GM13976 (cell line): ENCODE measurements at regions not wholly inside any gene's neighbourhood (a gene's known extent, or its start where the extent isn't known, plus 50 kb on each side); places are given as distances from the start of the nearest gene placed in this dataset.

Source experiments
- DNase-seq: peaks from one replicate; pipeline ENCODE4 v3.0.0; 2012; ENCODE audit warnings: low spot score
- in situ Hi-C: fragments of 300-500 bp; cut with MboI; formaldehyde crosslinking; loops from one replicate; pipeline ENCODE4 v1.12.0; 2022; ENCODE audit warnings: low sequenced_read_pairs, mixed read lengths, inconsistent platforms; ENCODE audit not compliant: unreplicated experiment
- TF ChIP-seq, protein P1 (sequence below): IDR thresholded peaks from 2 replicates; pipeline ENCODE4 v1.5.1; 2012; ENCODE audit warnings: borderline replicate concordance, mild to moderate bottlenecking; ENCODE audit not compliant: insufficient read depth; ENCODE audit errors: extremely low read depth, missing control alignments, control extremely low read depth

DNA sequence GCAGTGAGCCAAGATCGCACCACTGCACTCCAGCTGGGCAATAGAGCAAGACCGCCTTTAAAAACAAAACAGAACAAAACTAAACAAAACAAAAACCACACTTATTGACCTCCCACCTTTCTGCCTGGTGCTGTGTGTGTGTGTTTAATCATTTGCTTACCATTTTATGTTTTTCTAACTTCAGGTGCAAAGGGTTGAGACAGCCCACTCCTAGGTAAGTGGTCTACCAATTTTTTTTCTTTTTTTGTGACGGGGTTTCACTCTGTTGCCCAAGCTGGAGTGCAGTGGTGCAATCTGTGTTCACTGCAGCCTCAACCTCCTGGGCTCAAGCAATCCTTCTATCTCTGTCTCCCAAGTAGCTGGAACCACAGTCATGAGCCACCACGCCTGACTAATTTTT, 65.8 kb downstream of the SALL1 start:
- in situ Hi-C loops: no loop called here
- no peak for DNase-seq
- TF ChIP-seq, protein P1, sequence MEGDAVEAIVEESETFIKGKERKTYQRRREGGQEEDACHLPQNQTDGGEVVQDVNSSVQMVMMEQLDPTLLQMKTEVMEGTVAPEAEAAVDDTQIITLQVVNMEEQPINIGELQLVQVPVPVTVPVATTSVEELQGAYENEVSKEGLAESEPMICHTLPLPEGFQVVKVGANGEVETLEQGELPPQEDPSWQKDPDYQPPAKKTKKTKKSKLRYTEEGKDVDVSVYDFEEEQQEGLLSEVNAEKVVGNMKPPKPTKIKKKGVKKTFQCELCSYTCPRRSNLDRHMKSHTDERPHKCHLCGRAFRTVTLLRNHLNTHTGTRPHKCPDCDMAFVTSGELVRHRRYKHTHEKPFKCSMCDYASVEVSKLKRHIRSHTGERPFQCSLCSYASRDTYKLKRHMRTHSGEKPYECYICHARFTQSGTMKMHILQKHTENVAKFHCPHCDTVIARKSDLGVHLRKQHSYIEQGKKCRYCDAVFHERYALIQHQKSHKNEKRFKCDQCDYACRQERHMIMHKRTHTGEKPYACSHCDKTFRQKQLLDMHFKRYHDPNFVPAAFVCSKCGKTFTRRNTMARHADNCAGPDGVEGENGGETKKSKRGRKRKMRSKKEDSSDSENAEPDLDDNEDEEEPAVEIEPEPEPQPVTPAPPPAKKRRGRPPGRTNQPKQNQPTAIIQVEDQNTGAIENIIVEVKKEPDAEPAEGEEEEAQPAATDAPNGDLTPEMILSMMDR: no peak

DNA sequence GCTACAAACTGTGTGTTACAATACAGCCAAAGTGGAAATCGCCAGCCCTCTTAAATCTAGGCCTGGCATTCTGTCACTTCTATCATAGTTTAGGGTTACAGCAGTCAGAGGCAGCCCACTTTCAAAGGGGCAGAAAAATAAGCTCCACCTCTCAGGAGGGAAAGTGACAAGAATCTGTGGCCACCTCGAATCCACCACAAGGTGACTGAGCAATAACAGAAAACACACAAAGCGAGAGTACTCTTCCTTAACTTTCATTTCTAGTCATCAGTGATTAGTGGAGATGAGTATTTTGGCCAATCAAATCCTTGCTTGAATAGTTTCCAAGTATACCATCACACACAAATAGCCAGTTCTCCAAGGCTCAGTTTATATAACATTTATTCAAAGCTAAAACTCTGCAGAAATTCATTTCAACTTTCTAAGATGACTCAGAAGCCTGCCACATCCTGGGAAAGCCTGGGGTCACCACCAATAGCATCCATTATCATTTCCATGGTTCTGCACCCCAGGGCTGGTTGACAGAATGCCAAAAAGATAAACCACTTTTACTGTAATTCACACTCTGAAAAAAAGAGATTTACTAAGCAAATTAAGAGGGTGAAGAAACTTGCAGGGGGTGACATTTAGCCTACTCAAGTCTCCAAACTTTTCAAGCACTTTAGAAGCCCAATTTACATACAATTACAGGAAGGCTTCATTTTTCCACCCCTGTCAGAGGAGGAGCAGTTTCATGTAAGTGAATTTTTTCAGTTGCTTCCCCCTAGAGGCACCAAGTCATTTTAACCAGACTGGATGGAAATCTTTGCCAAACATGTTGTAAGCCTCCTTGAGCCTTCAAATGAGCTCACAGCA, 66.8 kb downstream of the SALL1 start:
- in situ Hi-C loops: no loop called here
- DNase-seq: no peak
- TF ChIP-seq, protein P1: no peak

DNA sequence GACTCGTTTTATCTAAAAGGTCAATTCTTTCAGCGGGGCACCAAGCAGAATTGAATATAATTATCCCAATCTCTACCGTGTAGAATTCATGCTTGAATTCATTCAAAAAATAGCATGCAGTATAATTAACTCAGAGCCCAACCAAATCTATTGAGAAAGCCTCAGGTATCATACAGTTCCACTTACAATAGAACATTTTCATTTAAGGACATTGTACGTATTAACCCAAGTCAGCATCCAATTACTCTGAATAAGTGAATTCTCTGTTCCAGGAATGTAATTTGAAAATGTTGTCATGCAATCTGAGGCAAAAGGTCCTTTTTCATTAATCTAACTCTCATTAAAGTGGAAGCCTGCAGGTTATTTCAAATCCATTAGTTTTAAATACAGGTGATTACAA, 78.5 kb downstream of the SALL1 start:
- TF ChIP-seq, protein P1: no peak
- in situ Hi-C loops: no loop called here
- DNase-seq: no peak

DNA sequence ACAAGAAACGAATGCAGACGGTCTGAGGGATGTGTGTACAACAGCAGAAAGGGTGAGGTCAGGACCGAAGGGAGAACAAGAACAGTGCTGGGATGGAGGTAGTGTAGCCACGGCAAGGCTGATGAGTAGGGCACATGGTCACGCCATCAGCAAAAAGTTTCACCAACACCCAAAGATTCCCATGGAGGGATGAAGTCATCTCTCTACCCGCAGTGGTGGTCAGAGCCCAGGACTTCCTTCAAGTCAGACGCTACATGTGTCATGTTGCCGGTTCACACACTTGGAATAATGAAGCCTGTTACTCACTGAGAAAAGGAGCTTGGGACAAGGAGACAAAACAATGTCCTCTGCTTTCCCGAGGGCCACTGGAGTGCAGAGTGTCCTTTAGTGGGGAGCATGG, 79.7 kb downstream of the SALL1 start:
- DNase-seq: no peak
- TF ChIP-seq, protein P1: no peak
- in situ Hi-C loops: no loop called here

DNA sequence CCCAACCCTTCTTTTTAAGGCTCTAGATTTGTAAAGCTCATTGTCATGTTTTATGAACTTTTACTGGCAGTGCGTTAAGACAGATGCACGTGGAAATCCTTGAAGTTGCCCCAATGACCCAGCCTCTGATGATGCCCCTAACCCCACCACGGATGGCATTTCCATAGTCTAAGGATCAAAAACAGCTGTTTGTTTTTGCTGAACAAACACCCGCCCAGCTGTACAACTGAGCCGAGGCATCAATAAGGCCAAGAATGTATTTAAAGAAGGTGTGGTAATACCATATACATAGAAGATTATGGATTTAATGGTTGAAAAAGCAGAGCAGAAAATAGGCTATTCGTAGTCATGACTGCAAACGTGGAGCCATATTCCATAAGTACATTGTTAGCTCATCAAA, 83.7 kb downstream of the SALL1 start:
- no peak for DNase-seq
- TF ChIP-seq, protein P1: no peak
- in situ Hi-C loops: no loop called here

DNA sequence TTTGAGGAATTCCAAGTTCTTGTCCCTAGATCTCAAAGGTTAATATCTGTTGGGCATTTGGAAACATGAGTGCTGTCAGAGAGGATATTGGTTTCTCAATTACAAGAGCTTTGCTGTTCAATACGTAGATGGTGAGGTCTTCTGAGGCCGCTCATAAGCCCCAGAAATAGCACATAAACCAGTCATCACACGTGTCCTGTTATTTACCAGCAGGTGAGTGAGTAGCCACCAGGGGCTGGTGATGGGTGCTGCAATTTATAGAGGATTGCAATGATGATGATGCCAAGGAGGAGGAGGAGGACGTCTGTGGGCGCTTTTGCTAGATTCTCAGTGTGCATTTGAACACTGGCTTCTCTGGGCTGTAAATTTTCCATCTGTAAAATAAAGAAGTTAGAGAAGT, 89.0 kb downstream of the SALL1 start:
- in situ Hi-C loops: no loop called here
- TF ChIP-seq, protein P1: no peak
- no peak for DNase-seq
